HEK293 (cell line): ENCODE measurements at regions not wholly inside any gene's neighbourhood (a gene's known extent, or its start where the extent isn't known, plus 50 kb on each side); places are given as distances from the start of the nearest gene placed in this dataset.

ENCODE experiments used
- CTCF ChIA-PET: fragments of 350-600 bp; formaldehyde crosslinking; extraction: SDS; loops from one replicate; lab custom pipeline; 2021; ENCODE audit warnings: antibody characterized with exemption; lab: Yijun Ruan, JAX
- POLR2A ChIA-PET: fragments of 300-600 bp; formaldehyde crosslinking; extraction: SDS; loops from one replicate; lab custom pipeline; 2020; ENCODE audit warnings: antibody characterized with exemption, inconsistent platforms; lab: Yijun Ruan, JAX
- H3K27ac ChIP-seq: fragments of 200-500 bp; sonication (Bioruptor generic); 2 replicates; pipeline ENCODE4 v1.5.1; 2014; ENCODE audit warnings: low read depth, low read length, control low read depth, inconsistent platforms; ENCODE audit errors: extremely low read depth
- H3K36me3 ChIP-seq, 2 experiments: fragments of 200-500 bp in 1 of 2; sonication (Bioruptor generic) in 1 of 2; 1 replicate in 1 of 2; 2 replicates in 1 of 2; pipeline ENCODE4 v1.5.1; 2014 to 2017; ENCODE audit warnings: inconsistent platforms in 2 of 2, low read length in 2 of 2; ENCODE audit not compliant: control insufficient read depth in 2 of 2, insufficient read depth in 1 of 2
- H3K4me1 ChIP-seq: fragments of 200-500 bp; sonication (Bioruptor generic); 2 replicates; pipeline ENCODE4 v1.5.1; 2014; ENCODE audit warnings: mild to moderate bottlenecking, low read length, inconsistent platforms; ENCODE audit not compliant: control insufficient read depth, insufficient read depth
- H3K4me3 ChIP-seq: 2 replicates; pipeline ENCODE4 v1.5.1; 2011; ENCODE audit warnings: low read depth, mild to moderate bottlenecking, control low read depth, low read length, moderate library complexity
- H3K9me3 ChIP-seq: fragments of 200-500 bp; sonication (Bioruptor generic); 2 replicates; pipeline ENCODE4 v1.5.1; 2014; ENCODE audit warnings: low read depth, low read length, inconsistent platforms; ENCODE audit not compliant: control insufficient read depth, insufficient read depth
- BCL11B ChIP-seq: fragments of 450-650 bp; formaldehyde crosslinking; IDR thresholded peaks from 2 replicates; pipeline ENCODE4 v1.5.1; 2016; ENCODE audit warnings: low read depth, missing biosample characterization, missing genetic modification characterization
- FEZF1 ChIP-seq: fragments of 450-650 bp; formaldehyde crosslinking; IDR thresholded peaks from 2 replicates; pipeline ENCODE4 v1.5.1; 2016; ENCODE audit warnings: missing biosample characterization, missing genetic modification characterization
- HOXC10 ChIP-seq: sonication (generic); formaldehyde crosslinking; IDR thresholded peaks from 2 replicates; pipeline ENCODE4 v1.8.1; 2023; ENCODE audit warnings: mild to moderate bottlenecking, missing genetic modification reagents
- KLF8 ChIP-seq: fragments of 450-650 bp; formaldehyde crosslinking; IDR thresholded peaks from 2 replicates; pipeline ENCODE4 v1.5.1; 2016; ENCODE audit warnings: missing biosample characterization, missing genetic modification characterization
- ZBTB17 ChIP-seq: fragments of 450-650 bp; formaldehyde crosslinking; IDR thresholded peaks from 2 replicates; pipeline ENCODE4 v1.5.1; 2016; ENCODE audit warnings: missing biosample characterization, missing genetic modification characterization
- ZBTB48 ChIP-seq: fragments of 450-650 bp; formaldehyde crosslinking; IDR thresholded peaks from 2 replicates; pipeline ENCODE4 v1.5.1; 2016; ENCODE audit warnings: missing biosample characterization, missing genetic modification characterization
- ZFP3 ChIP-seq: fragments of 450-650 bp; formaldehyde crosslinking; IDR thresholded peaks from 2 replicates; pipeline ENCODE4 v1.5.1; 2016; ENCODE audit warnings: low read depth, missing biosample characterization, missing genetic modification characterization
- ZNF10 ChIP-seq: fragments of 450-650 bp; formaldehyde crosslinking; IDR thresholded peaks from 2 replicates; pipeline ENCODE4 v1.5.1; 2017; ENCODE audit warnings: missing biosample characterization, missing genetic modification characterization
- ZNF157 ChIP-seq: fragments of 450-650 bp; formaldehyde crosslinking; IDR thresholded peaks from 2 replicates; pipeline ENCODE4 v1.5.1; 2016; ENCODE audit warnings: missing biosample characterization, missing genetic modification characterization
- ZNF274 ChIP-seq, 2 experiments: fragments of 200-500 bp in 1 of 2; fragments of 450-650 bp in 1 of 2; sonication (Bioruptor generic) in 1 of 2; formaldehyde crosslinking in 1 of 2; IDR thresholded peaks; 2 replicates each; pipeline versions ENCODE4 v1.5.1 to v1.6.1; 2014 to 2016; ENCODE audit warnings: borderline replicate concordance in 1 of 2, inconsistent platforms in 1 of 2, low read length in 1 of 2, missing biosample characterization in 1 of 2, missing genetic modification characterization in 1 of 2
- ZNF350 ChIP-seq: fragments of 450-650 bp; formaldehyde crosslinking; IDR thresholded peaks from 2 replicates; pipeline ENCODE4 v1.5.0; 2017; ENCODE audit warnings: missing biosample characterization, mild to moderate bottlenecking, missing genetic modification characterization
- ZNF394 ChIP-seq: fragments of 450-650 bp; formaldehyde crosslinking; IDR thresholded peaks from 2 replicates; pipeline ENCODE4 v1.5.1; 2016; ENCODE audit warnings: missing biosample characterization, missing genetic modification characterization, mild to moderate bottlenecking, moderate library complexity, borderline replicate concordance
- ZNF473 ChIP-seq: fragments of 450-650 bp; formaldehyde crosslinking; IDR thresholded peaks from 2 replicates; pipeline ENCODE4 v1.5.1; 2017; ENCODE audit warnings: missing biosample characterization, missing genetic modification characterization
- ZNF555 ChIP-seq: fragments of 450-650 bp; formaldehyde crosslinking; conservative IDR thresholded peaks from 2 replicates; pipeline ENCODE4 v1.5.1; 2017; ENCODE audit warnings: missing biosample characterization, mild to moderate bottlenecking, missing genetic modification characterization, inconsistent platforms
- ZNF623 ChIP-seq: fragments of 450-650 bp; formaldehyde crosslinking; IDR thresholded peaks from 2 replicates; pipeline ENCODE4 v1.5.1; 2016; ENCODE audit warnings: missing biosample characterization, missing genetic modification characterization
- ZNF654 ChIP-seq: fragments of 450-650 bp; formaldehyde crosslinking; IDR thresholded peaks from 2 replicates; pipeline ENCODE4 v1.5.1; 2016; ENCODE audit warnings: low read depth, missing biosample characterization, missing genetic modification characterization
- ZNF785 ChIP-seq: fragments of 450-650 bp; formaldehyde crosslinking; IDR thresholded peaks from 2 replicates; pipeline ENCODE4 v1.5.1; 2016; ENCODE audit warnings: missing biosample characterization, missing genetic modification characterization
- ZSCAN16 ChIP-seq: fragments of 450-650 bp; formaldehyde crosslinking; IDR thresholded peaks from 2 replicates; pipeline ENCODE4 v1.5.1; 2016; ENCODE audit warnings: missing biosample characterization, missing genetic modification characterization
- TF ChIP-seq, protein P1 (sequence below): fragments of 450-650 bp; formaldehyde crosslinking; IDR thresholded peaks from 2 replicates; pipeline ENCODE4 v1.5.1; 2016; ENCODE audit warnings: missing biosample characterization, missing genetic modification characterization
- TF ChIP-seq, protein P2 (sequence below): IDR thresholded peaks from 2 replicates; pipeline ENCODE4 v1.6.1; 2011; ENCODE audit warnings: mild to moderate bottlenecking, low read depth, low read length, borderline replicate concordance
- TF ChIP-seq, protein P3 (sequence below): fragments of 450-650 bp; formaldehyde crosslinking; IDR thresholded peaks from 2 replicates; pipeline ENCODE4 v1.5.1; 2016; ENCODE audit warnings: missing biosample characterization, missing genetic modification characterization

DNA sequence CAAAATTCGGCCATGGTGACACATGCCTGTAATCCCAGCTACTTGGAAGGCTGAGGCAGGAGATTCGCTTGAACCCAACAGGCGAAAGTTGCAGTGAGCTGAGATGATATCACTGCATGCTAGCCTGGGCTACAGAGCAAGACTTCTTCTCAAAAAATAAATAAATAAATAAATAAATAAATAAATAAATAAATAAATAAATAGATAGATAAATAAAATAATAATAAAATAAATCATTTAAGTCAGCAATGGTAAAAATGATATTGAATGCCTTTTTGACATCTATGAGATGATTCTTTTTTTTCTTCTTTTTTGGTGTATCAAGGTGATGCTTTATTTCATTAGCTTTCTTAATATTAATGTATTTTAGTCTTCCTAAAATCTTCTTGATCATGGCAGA, 221.7 kb upstream of the RXFP2 start (continued):
- TF ChIP-seq, protein P1, sequence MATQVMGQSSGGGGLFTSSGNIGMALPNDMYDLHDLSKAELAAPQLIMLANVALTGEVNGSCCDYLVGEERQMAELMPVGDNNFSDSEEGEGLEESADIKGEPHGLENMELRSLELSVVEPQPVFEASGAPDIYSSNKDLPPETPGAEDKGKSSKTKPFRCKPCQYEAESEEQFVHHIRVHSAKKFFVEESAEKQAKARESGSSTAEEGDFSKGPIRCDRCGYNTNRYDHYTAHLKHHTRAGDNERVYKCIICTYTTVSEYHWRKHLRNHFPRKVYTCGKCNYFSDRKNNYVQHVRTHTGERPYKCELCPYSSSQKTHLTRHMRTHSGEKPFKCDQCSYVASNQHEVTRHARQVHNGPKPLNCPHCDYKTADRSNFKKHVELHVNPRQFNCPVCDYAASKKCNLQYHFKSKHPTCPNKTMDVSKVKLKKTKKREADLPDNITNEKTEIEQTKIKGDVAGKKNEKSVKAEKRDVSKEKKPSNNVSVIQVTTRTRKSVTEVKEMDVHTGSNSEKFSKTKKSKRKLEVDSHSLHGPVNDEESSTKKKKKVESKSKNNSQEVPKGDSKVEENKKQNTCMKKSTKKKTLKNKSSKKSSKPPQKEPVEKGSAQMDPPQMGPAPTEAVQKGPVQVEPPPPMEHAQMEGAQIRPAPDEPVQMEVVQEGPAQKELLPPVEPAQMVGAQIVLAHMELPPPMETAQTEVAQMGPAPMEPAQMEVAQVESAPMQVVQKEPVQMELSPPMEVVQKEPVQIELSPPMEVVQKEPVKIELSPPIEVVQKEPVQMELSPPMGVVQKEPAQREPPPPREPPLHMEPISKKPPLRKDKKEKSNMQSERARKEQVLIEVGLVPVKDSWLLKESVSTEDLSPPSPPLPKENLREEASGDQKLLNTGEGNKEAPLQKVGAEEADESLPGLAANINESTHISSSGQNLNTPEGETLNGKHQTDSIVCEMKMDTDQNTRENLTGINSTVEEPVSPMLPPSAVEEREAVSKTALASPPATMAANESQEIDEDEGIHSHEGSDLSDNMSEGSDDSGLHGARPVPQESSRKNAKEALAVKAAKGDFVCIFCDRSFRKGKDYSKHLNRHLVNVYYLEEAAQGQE (tag by site-specific recombination), result peak; percentile 23; the same call in 1 of the 2 replicates
- TF ChIP-seq ZNF654 (0 out of 2 replicates have a peak, but pooled peaks have one; percentile 7), ZNF394 (peak; percentile 77; the same call in 1 of the 2 replicates), ZNF350 (tag by site-specific recombination) (no peak), ZNF555 (tag by site-specific recombination) (peak; percentile 63), ZNF623 (tag by site-specific recombination) (peak; percentile 60)
- TF ChIP-seq, protein P2, sequence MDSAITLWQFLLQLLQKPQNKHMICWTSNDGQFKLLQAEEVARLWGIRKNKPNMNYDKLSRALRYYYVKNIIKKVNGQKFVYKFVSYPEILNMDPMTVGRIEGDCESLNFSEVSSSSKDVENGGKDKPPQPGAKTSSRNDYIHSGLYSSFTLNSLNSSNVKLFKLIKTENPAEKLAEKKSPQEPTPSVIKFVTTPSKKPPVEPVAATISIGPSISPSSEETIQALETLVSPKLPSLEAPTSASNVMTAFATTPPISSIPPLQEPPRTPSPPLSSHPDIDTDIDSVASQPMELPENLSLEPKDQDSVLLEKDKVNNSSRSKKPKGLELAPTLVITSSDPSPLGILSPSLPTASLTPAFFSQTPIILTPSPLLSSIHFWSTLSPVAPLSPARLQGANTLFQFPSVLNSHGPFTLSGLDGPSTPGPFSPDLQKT, result no peak

DNA sequence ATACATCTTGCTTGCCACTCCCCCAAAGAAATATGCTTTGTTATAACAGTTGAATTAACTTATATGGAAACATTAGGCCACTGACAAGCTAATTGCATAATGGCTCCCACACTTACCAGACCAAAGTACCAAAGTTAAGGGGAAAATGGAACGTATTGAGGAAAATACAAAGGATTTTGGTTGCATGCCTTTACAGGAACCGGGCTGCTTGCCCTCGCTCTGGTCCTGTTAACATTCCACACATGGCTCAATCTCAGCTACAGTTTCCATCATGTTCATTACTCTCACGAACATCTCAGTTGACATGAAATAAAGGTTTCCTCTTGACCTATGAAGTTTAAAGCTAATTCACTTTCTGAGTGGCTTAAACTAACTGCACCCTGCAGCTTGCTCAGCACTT, 220.7 kb upstream of the RXFP2 start:
- Histone ChIP-seq H3K4me1 (no peaks in the 10 kb centered on the region), H3K9me3 (no peaks in the 10 kb centered on the region), H3K36me3 (no peaks in the 10 kb centered on the region), H3K4me3 (no peak overlapping the region), H3K27ac (no peak overlapping the region)
- no peak for TF ChIP-seq ZNF157
- TF ChIP-seq FEZF1 (tag by site-specific recombination), result no peak
- TF ChIP-seq ZBTB17 (tag by site-specific recombination), result no peak
- no peak for TF ChIP-seq ZFP3 (tag by site-specific recombination)
- TF ChIP-seq HOXC10 (CRISPR knock-in tag), result no peak
- no peak for TF ChIP-seq ZNF785 (tag by site-specific recombination)
- no peak for TF ChIP-seq ZNF274 (IDR thresholded peaks at IDR 0.05; ENCODE audit: low read length)
- TF ChIP-seq ZNF274 (tag by site-specific recombination; IDR thresholded peaks at IDR 0.05; ENCODE audit: borderline replicate concordance), result no peak
- no peak for TF ChIP-seq ZBTB48 (tag by site-specific recombination)
- no peak for TF ChIP-seq ZNF473 (tag by site-specific recombination)
- no peak for TF ChIP-seq ZNF10 (tag by site-specific recombination)
- TF ChIP-seq BCL11B (tag by site-specific recombination), result no peak
- TF ChIP-seq, protein P2, result no peak
- TF ChIP-seq KLF8 (tag by site-specific recombination), result no peak
- TF ChIP-seq, protein P3, sequence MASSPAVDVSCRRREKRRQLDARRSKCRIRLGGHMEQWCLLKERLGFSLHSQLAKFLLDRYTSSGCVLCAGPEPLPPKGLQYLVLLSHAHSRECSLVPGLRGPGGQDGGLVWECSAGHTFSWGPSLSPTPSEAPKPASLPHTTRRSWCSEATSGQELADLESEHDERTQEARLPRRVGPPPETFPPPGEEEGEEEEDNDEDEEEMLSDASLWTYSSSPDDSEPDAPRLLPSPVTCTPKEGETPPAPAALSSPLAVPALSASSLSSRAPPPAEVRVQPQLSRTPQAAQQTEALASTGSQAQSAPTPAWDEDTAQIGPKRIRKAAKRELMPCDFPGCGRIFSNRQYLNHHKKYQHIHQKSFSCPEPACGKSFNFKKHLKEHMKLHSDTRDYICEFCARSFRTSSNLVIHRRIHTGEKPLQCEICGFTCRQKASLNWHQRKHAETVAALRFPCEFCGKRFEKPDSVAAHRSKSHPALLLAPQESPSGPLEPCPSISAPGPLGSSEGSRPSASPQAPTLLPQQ (tag by site-specific recombination), result no peak
- TF ChIP-seq ZSCAN16 (tag by site-specific recombination), result no peak
- POLR2A ChIA-PET, result no interaction called here
- CTCF ChIA-PET, result interaction anchor here (0.5 to 1.7 kb wide), 5 partner anchors 11 to 590 kb away, joined by 3 to 12 read pairs (median 3); no protein-coding TSS in a partner anchor
